ENCODE measurements at regions not wholly inside any gene's neighbourhood (a gene's known extent, or its start where the extent isn't known, plus 50 kb on each side); places are given as distances from the start of the nearest gene placed in this dataset.

DNA sequence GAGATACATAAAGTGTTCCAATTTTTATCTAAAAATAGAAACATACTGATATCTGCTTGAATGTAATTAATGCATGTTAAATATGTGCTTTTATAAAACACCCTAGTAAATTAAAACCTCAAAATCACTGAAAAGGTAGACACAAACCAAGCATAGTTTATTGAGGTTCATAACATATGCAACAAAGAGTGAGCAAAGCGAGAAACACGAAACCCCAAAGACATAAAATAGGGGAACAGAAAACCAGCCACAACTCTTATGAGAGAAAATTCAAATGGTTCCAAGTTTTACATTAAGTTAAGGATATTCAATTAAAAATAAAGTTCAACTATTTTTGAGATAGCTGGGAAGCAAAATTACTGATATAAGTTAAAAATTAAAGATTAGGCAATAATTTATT, 336.4 kb upstream of the AGA start:
- H2AFZ ChIP-seq (ENCODE audit: low read depth, low read length, poor library complexity, severe bottlenecking), result no peak overlapping the region
- TF ChIP-seq EGR1 (IDR thresholded peaks at IDR 0.05; ENCODE audit: low read depth), result no peak
- TF ChIP-seq SIN3A (IDR thresholded peaks at IDR 0.05; ENCODE audit: low read depth), result no peak
- TF ChIP-seq, protein P1, sequence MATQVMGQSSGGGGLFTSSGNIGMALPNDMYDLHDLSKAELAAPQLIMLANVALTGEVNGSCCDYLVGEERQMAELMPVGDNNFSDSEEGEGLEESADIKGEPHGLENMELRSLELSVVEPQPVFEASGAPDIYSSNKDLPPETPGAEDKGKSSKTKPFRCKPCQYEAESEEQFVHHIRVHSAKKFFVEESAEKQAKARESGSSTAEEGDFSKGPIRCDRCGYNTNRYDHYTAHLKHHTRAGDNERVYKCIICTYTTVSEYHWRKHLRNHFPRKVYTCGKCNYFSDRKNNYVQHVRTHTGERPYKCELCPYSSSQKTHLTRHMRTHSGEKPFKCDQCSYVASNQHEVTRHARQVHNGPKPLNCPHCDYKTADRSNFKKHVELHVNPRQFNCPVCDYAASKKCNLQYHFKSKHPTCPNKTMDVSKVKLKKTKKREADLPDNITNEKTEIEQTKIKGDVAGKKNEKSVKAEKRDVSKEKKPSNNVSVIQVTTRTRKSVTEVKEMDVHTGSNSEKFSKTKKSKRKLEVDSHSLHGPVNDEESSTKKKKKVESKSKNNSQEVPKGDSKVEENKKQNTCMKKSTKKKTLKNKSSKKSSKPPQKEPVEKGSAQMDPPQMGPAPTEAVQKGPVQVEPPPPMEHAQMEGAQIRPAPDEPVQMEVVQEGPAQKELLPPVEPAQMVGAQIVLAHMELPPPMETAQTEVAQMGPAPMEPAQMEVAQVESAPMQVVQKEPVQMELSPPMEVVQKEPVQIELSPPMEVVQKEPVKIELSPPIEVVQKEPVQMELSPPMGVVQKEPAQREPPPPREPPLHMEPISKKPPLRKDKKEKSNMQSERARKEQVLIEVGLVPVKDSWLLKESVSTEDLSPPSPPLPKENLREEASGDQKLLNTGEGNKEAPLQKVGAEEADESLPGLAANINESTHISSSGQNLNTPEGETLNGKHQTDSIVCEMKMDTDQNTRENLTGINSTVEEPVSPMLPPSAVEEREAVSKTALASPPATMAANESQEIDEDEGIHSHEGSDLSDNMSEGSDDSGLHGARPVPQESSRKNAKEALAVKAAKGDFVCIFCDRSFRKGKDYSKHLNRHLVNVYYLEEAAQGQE (IDR thresholded peaks at IDR 0.05; ENCODE audit: low read depth), result no peak
- TF ChIP-seq SP1 (IDR thresholded peaks at IDR 0.05; ENCODE audit: low read depth), result no peak
- TF ChIP-seq, protein P2, sequence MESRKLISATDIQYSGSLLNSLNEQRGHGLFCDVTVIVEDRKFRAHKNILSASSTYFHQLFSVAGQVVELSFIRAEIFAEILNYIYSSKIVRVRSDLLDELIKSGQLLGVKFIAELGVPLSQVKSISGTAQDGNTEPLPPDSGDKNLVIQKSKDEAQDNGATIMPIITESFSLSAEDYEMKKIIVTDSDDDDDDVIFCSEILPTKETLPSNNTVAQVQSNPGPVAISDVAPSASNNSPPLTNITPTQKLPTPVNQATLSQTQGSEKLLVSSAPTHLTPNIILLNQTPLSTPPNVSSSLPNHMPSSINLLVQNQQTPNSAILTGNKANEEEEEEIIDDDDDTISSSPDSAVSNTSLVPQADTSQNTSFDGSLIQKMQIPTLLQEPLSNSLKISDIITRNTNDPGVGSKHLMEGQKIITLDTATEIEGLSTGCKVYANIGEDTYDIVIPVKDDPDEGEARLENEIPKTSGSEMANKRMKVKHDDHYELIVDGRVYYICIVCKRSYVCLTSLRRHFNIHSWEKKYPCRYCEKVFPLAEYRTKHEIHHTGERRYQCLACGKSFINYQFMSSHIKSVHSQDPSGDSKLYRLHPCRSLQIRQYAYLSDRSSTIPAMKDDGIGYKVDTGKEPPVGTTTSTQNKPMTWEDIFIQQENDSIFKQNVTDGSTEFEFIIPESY (IDR thresholded peaks at IDR 0.05; ENCODE audit: extremely low read depth, insufficient replicate concordance, low read length), result no peak
- TF ChIP-seq, protein P3, sequence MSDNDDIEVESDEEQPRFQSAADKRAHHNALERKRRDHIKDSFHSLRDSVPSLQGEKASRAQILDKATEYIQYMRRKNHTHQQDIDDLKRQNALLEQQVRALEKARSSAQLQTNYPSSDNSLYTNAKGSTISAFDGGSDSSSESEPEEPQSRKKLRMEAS (IDR thresholded peaks at IDR 0.05), result no peak
- TF ChIP-seq CEBPB (IDR thresholded peaks at IDR 0.05; ENCODE audit: low read depth), result no peak
- TF ChIP-seq CBX3 (IDR thresholded peaks at IDR 0.05; ENCODE audit: low read depth), result no peak
- TF ChIP-seq POLR2AphosphoS5 (IDR thresholded peaks at IDR 0.05; ENCODE audit: low read depth, low read length), result no peak
- TF ChIP-seq, protein P4, sequence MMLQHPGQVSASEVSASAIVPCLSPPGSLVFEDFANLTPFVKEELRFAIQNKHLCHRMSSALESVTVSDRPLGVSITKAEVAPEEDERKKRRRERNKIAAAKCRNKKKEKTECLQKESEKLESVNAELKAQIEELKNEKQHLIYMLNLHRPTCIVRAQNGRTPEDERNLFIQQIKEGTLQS (IDR thresholded peaks at IDR 0.05), result no peak
- TF ChIP-seq TCF7L2 (IDR thresholded peaks at IDR 0.05; ENCODE audit: borderline replicate concordance, extremely low read depth, insufficient read depth, insufficient read length), result no peak
- no peak for TF ChIP-seq YY1 (IDR thresholded peaks at IDR 0.05; ENCODE audit: extremely low read depth, insufficient replicate concordance, low read depth, low read length)
- TF ChIP-seq, protein P5, sequence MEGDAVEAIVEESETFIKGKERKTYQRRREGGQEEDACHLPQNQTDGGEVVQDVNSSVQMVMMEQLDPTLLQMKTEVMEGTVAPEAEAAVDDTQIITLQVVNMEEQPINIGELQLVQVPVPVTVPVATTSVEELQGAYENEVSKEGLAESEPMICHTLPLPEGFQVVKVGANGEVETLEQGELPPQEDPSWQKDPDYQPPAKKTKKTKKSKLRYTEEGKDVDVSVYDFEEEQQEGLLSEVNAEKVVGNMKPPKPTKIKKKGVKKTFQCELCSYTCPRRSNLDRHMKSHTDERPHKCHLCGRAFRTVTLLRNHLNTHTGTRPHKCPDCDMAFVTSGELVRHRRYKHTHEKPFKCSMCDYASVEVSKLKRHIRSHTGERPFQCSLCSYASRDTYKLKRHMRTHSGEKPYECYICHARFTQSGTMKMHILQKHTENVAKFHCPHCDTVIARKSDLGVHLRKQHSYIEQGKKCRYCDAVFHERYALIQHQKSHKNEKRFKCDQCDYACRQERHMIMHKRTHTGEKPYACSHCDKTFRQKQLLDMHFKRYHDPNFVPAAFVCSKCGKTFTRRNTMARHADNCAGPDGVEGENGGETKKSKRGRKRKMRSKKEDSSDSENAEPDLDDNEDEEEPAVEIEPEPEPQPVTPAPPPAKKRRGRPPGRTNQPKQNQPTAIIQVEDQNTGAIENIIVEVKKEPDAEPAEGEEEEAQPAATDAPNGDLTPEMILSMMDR (IDR thresholded peaks at IDR 0.05 in 2 of 3, conservative IDR thresholded peaks at IDR 0.05 in 1 of 3; ENCODE audit: borderline replicate concordance in 1 of 3, insufficient read depth in 1 of 3, low read depth in 2 of 3, low read length in 2 of 3), result no peak
- TF ChIP-seq ZNF274 (IDR thresholded peaks at IDR 0.05; ENCODE audit: low read depth, low read length), result no peak
- TF ChIP-seq EZH2 (IDR thresholded peaks at IDR 0.05), result no peak
- no peak for TF ChIP-seq FOSL1 (IDR thresholded peaks at IDR 0.05; ENCODE audit: low read depth)
- no peak for TF ChIP-seq RAD21 (IDR thresholded peaks at IDR 0.05; ENCODE audit: low read depth)
- TF ChIP-seq SRF (IDR thresholded peaks at IDR 0.05; ENCODE audit: low read depth), result no peak
- TF ChIP-seq JUND (IDR thresholded peaks at IDR 0.05), result no peak
- no peak for TF ChIP-seq ZFX (IDR thresholded peaks at IDR 0.05)
- ChIA-PET CTCF (no interaction called here), RAD21 (ENCODE audit: low non-redundant PET in 1 of 2, low total read pairs in 2 of 2, uncharacterized antibody in 2 of 2, unreplicated experiment in 2 of 2) (no interaction called here), POLR2A (no interaction called here)
- no peaks in the 10 kb centered on the region for H3K27me3 ChIP-seq (ENCODE audit: insufficient read depth, low read length)
- no peaks in the 10 kb centered on the region for H3K79me2 ChIP-seq (ENCODE audit: insufficient read depth, low read length)
- H3K4me3 ChIP-seq (replicated peaks in 1 of 2; ENCODE audit: low read depth in 1 of 2, low read length in 2 of 2), result no peak overlapping the region
- no peaks in the 10 kb centered on the region for H3K4me1 ChIP-seq (ENCODE audit: control insufficient read depth in 1 of 2, insufficient read depth in 2 of 2, low read length in 2 of 2)
- ATAC-seq (no peak), DNase-seq (ENCODE audit: low read depth, low spot score) (no peak)
- H3K27ac ChIP-seq (ENCODE audit: low read depth, low read length), result no peak overlapping the region
- no peak overlapping the region for H3K4me2 ChIP-seq (ENCODE audit: low read length)
- BruUV-seq (replicated peaks), result no TSS peak
- H4K20me1 ChIP-seq (ENCODE audit: insufficient read depth), result no peaks in the 10 kb centered on the region
- no peak overlapping the region for H3K9ac ChIP-seq (ENCODE audit: low read length)
- intact Hi-C loops (cut with micrococcal nuclease), result no loop called here
- no peaks in the 10 kb centered on the region for H3K9me3 ChIP-seq (ENCODE audit: control insufficient read depth in 1 of 2, insufficient read depth in 1 of 2, low read depth in 1 of 2, low read length in 2 of 2)
- H3K36me3 ChIP-seq (ENCODE audit: control insufficient read depth in 1 of 2, insufficient read depth in 2 of 2, low read length in 2 of 2), result no peaks in the 10 kb centered on the region
- no peaks in the 10 kb centered on the region for H3K9me2 ChIP-seq (ENCODE audit: insufficient read depth)

Measured in HCT116 (cell line).